GM12878 (cell line): ENCODE measurements at regions not wholly inside any gene's neighbourhood (a gene's known extent, or its start where the extent isn't known, plus 50 kb on each side); places are given as distances from the start of the nearest gene placed in this dataset.

Experiments used
- ATAC-seq: fragments of 200-7000 bp; cut with Tn5 transposase; 3 replicates; pipeline ENCODE4 v1.9.1; 2020; ENCODE audit warnings: mild to moderate bottlenecking, moderate library complexity
- BruUV-seq: library from RNA; stranded (reverse); fragments of 400-500 nt; replicated peaks from 2 replicates; lab custom pipeline; 2021; lab: Mats Ljungman, UMichigan
- CTCF ChIA-PET: fragments of 300-600 bp; sonication (Branson Sonifier 250); formaldehyde crosslinking; extraction: SDS; loops from one replicate; lab custom pipeline; 2021; ENCODE audit warnings: inconsistent platforms; lab: Yijun Ruan, JAX
- POLR2A ChIA-PET: fragments of 350-600 bp; formaldehyde crosslinking; extraction: SDS; loops from one replicate; lab custom pipeline; 2021; ENCODE audit warnings: inconsistent platforms; lab: Charles Lee
- RAD21 ChIA-PET: fragments of 300-600 bp; sonication (Branson Sonifier 250); formaldehyde crosslinking; loops from one replicate; lab custom pipeline; 2023; ENCODE audit warnings: antibody characterized with exemption; ENCODE audit not compliant: unreplicated experiment; lab: Charles Lee
- SMC1A ChIA-PET: fragments of 300-600 bp; sonication (Branson Sonifier 250); formaldehyde crosslinking; loops from one replicate; lab custom pipeline; 2023; ENCODE audit not compliant: unreplicated experiment, uncharacterized antibody; lab: Charles Lee
- DNase-seq: peaks from one replicate; pipeline ENCODE4 v3.0.0-alpha.2; 2011; ENCODE audit warnings: low read depth, low spot score
- FAIRE-seq: peaks from 3 replicates; lab custom pipeline; 2011; peaks lifted over from hg19 to GRCh38; lab: Jason Lieb, UNC
- H2AFZ ChIP-seq: 2 replicates; pipeline ENCODE4 v1.6.0; 2011; ENCODE audit warnings: low read depth, low read length, control low read depth; ENCODE audit not compliant: control insufficient read depth
- H3K27ac ChIP-seq: 2 replicates; pipeline ENCODE4 v1.5.1; 2011; ENCODE audit warnings: control low read depth; ENCODE audit not compliant: control insufficient read depth, insufficient read depth
- H3K27me3 ChIP-seq, 2 experiments: replicated peaks in 1 of 2; 2 replicates each; pipeline versions ENCODE4 v1.6.0 to v1.6.1; 2011; ENCODE audit warnings: low read length in 1 of 2; ENCODE audit not compliant: control insufficient read depth in 2 of 2, insufficient read depth in 2 of 2
- H3K36me3 ChIP-seq, 2 experiments: 2 replicates each; pipeline ENCODE4 v1.5.1; 2011; ENCODE audit warnings: low read length in 1 of 2; ENCODE audit not compliant: control insufficient read depth in 2 of 2, insufficient read depth in 2 of 2
- H3K4me1 ChIP-seq: 2 replicates; pipeline ENCODE4 v1.6.1; 2011; ENCODE audit warnings: mild to moderate bottlenecking, low read length, moderate library complexity, mixed read lengths; ENCODE audit not compliant: control insufficient read depth, insufficient read depth
- H3K4me2 ChIP-seq: 2 replicates; pipeline ENCODE4 v1.6.0; 2011; ENCODE audit warnings: control low read depth; ENCODE audit not compliant: control insufficient read depth, insufficient read depth
- H3K4me3 ChIP-seq: fragments of 200-600 bp; sonication (generic); 2 replicates; pipeline ENCODE4 v1.5.1; 2016
- H3K79me2 ChIP-seq: 2 replicates; pipeline ENCODE4 v1.6.0; 2011; ENCODE audit warnings: low read length; ENCODE audit not compliant: control insufficient read depth, insufficient read depth
- H3K9ac ChIP-seq: 2 replicates; pipeline ENCODE4 v1.8.0; 2011; ENCODE audit warnings: low read length, control low read depth, mixed read lengths; ENCODE audit not compliant: control insufficient read depth, insufficient read depth
- H3K9me3 ChIP-seq: replicated peaks from 3 replicates; pipeline ENCODE4 v1.5.1; 2011; ENCODE audit warnings: mild to moderate bottlenecking, low read length; ENCODE audit not compliant: control insufficient read depth, insufficient read depth
- H4K20me1 ChIP-seq: 2 replicates; pipeline ENCODE4 v1.6.0; 2011; ENCODE audit not compliant: control insufficient read depth, insufficient read depth
- ASH2L ChIP-seq: fragments of 300-600, 200-600 bp; sonication (generic); IDR thresholded peaks from 2 replicates; pipeline ENCODE4 v1.6.1; 2017; ENCODE audit warnings: low read depth, mild to moderate bottlenecking, borderline replicate concordance
- BCL3 ChIP-seq: IDR thresholded peaks from 2 replicates; pipeline ENCODE4 v1.6.1; 2011; ENCODE audit warnings: borderline replicate concordance, low read depth, mild to moderate bottlenecking, moderate library complexity, low read length; ENCODE audit not compliant: insufficient read depth, poor library complexity, severe bottlenecking
- FOXK2 ChIP-seq: fragments of 450-650 bp; IDR thresholded peaks from 2 replicates; pipeline ENCODE4 v1.6.1; 2017; ENCODE audit warnings: mild to moderate bottlenecking, moderate library complexity
- FOXM1 ChIP-seq: IDR thresholded peaks from 2 replicates; pipeline ENCODE4 v1.6.1; 2012; ENCODE audit warnings: low read depth, mild to moderate bottlenecking, inconsistent platforms, low read length, moderate library complexity
- KAT2A ChIP-seq: conservative IDR thresholded peaks from 2 replicates; pipeline ENCODE4 v1.6.1; 2011; ENCODE audit warnings: low read depth, low read length; ENCODE audit not compliant: control insufficient read depth
- MEF2A ChIP-seq: IDR thresholded peaks from 2 replicates; pipeline ENCODE4 v1.6.1; 2011; ENCODE audit warnings: low read depth, mild to moderate bottlenecking, low read length, moderate library complexity; ENCODE audit not compliant: insufficient read depth
- MLLT1 ChIP-seq: fragments of 450-650 bp; IDR thresholded peaks from 2 replicates; pipeline ENCODE4 v1.6.1; 2016; ENCODE audit warnings: mild to moderate bottlenecking
- NR2F1 ChIP-seq: fragments of 450-650 bp; conservative IDR thresholded peaks from 2 replicates; pipeline ENCODE4 v1.6.1; 2017; ENCODE audit warnings: mild to moderate bottlenecking
- PAX8 ChIP-seq: fragments of 450-650 bp; IDR thresholded peaks from 2 replicates; pipeline ENCODE4 v1.6.1; 2017; ENCODE audit warnings: mild to moderate bottlenecking, moderate library complexity
- RELA ChIP-seq: fragments of 450-650 bp; IDR thresholded peaks from 2 replicates; pipeline ENCODE4 v1.8.0; 2014; ENCODE audit warnings: borderline replicate concordance; ENCODE audit not compliant: partially characterized antibody
- SMAD1 ChIP-seq: fragments of 450-650 bp; IDR thresholded peaks from 2 replicates; pipeline ENCODE4 v1.6.1; 2018; ENCODE audit warnings: mild to moderate bottlenecking, low read depth; ENCODE audit not compliant: partially characterized antibody
- SMAD5 ChIP-seq: IDR thresholded peaks from 2 replicates; pipeline ENCODE4 v1.6.1; 2016; ENCODE audit warnings: antibody characterized with exemption, low read depth
- ZBTB11 ChIP-seq: fragments of 450-650 bp; formaldehyde crosslinking; IDR thresholded peaks from 2 replicates; pipeline ENCODE4 v1.5.0; 2022; ENCODE audit warnings: mild to moderate bottlenecking, missing genetic modification characterization
- ZNF207 ChIP-seq: fragments of 450-650 bp; IDR thresholded peaks from 2 replicates; pipeline ENCODE4 v1.6.1; 2014; ENCODE audit warnings: antibody characterized with exemption, mild to moderate bottlenecking, borderline replicate concordance
- ZNF217 ChIP-seq: fragments of 450-650 bp; IDR thresholded peaks from 2 replicates; pipeline ENCODE4 v1.6.1; 2017; ENCODE audit warnings: antibody characterized with exemption, mild to moderate bottlenecking
- ZNF274 ChIP-seq: IDR thresholded peaks from one replicate; pipeline ENCODE4 v1.8.0; 2011; ENCODE audit not compliant: insufficient read length, insufficient read depth
- ZSCAN29 ChIP-seq: fragments of 450-650 bp; IDR thresholded peaks from 2 replicates; pipeline ENCODE4 v1.6.1; 2017; ENCODE audit warnings: mild to moderate bottlenecking, moderate library complexity
- WGBS: methylation state at CpG from one replicate; pipeline ENCODE4 v1.1.6; 2016; ENCODE audit warnings: low lambda C conversion rate; ENCODE audit not compliant: insufficient replicate concordance, insufficient coverage; ENCODE audit errors: missing lambda C conversion rate; 5-methylcytosine and 5-hydroxymethylcytosine counted together
- in situ Hi-C: fragments of 300-500 bp; cut with MboI; formaldehyde crosslinking; loops from 9 replicates; pipeline ENCODE4 v1.14.3; 2018; ENCODE audit warnings: mixed read lengths
- intact Hi-C: fragments of 100-400 bp; cut with micrococcal nuclease; formaldehyde crosslinking; loops from one replicate; pipeline ENCODE4 v1.14.2; 2022; ENCODE audit not compliant: unreplicated experiment

GRCh38 chr7:20064181-20064970, 152.8 kb downstream of the MACC1 start (continued):
- no peak for TF ChIP-seq ZBTB11
- TF ChIP-seq NR2F1: no peak
- TF ChIP-seq ZNF207: no peak
- TF ChIP-seq FOXK2: no peak
- TF ChIP-seq, all 136 proteins: peak for 0

GRCh38 chr7:20063644-20064043, 153.5 kb downstream of the MACC1 start:
- no TSS peak for BruUV-seq
- Histone ChIP-seq H3K4me1 (peaks cover 11% of the 10 kb centered on the region), H3K9me3 (peaks cover 2% of the 10 kb centered on the region; the same call in 1 of the 3 replicates), H3K4me2 (no peak overlapping the region), H3K27me3 (no peaks in the 10 kb centered on the region), H3K27ac (no peak overlapping the region), H3K79me2 (no peaks in the 10 kb centered on the region), H3K4me3 (no peak overlapping the region), H3K36me3 (no peaks in the 10 kb centered on the region), H4K20me1 (no peaks in the 10 kb centered on the region), H2AFZ (no peak overlapping the region), H3K9ac (no peak overlapping the region)
- in situ Hi-C loops (no loop called here), intact Hi-C loops (no loop called here)
- ATAC-seq: no peak
- ChIA-PET RAD21 (no interaction called here), CTCF (no interaction called here), SMC1A (interaction anchor here (0.8 to 1.1 kb wide), 2 partner anchors 42 to 247 kb away, joined by 3 read pairs; no protein-coding TSS in a partner anchor), POLR2A (no interaction called here)
- TF ChIP-seq RELA (no peak), MEF2A (no peak), FOXM1 (no peak), SMAD1 (no peak), ZSCAN29 (no peak), ASH2L (no peak), MLLT1 (no peak), ZNF274 (no peak), KAT2A (no peak), ZNF217 (no peak), SMAD5 (no peak), BCL3 (no peak), PAX8 (no peak)
- DNase-seq: no peak
- 46% methylated on average over 3 of the region's 3 CpGs for WGBS
- no peak for FAIRE-seq
